Panc1 (cell line): ENCODE measurements at regions not wholly inside any gene's neighbourhood (a gene's known extent, or its start where the extent isn't known, plus 50 kb on each side); places are given as distances from the start of the nearest gene placed in this dataset.

ENCODE experiments used
- POLR2AphosphoS5 ChIP-seq: IDR thresholded peaks from 2 replicates; pipeline ENCODE4 v1.6.1; 2012; ENCODE audit warnings: mild to moderate bottlenecking, low read depth, low read length, moderate library complexity
- SIN3A ChIP-seq: IDR thresholded peaks from 2 replicates; pipeline ENCODE4 v1.6.1; 2012; ENCODE audit warnings: low read depth, mild to moderate bottlenecking, low read length, moderate library complexity, borderline replicate concordance; ENCODE audit not compliant: insufficient read depth
- TCF7L2 ChIP-seq: IDR thresholded peaks from 2 replicates; pipeline ENCODE4 v1.6.1; 2011; ENCODE audit warnings: mild to moderate bottlenecking, low read depth, low read length, inconsistent platforms
- TF ChIP-seq, protein P1 (sequence below): fragments of 450-650 bp; IDR thresholded peaks from 2 replicates; pipeline ENCODE4 v1.5.1; 2017; ENCODE audit warnings: mild to moderate bottlenecking
- TF ChIP-seq, protein P2 (sequence below), 2 experiments: IDR thresholded peaks; 2 replicates each; pipeline ENCODE4 v1.6.1; 2011 to 2012; ENCODE audit warnings: low read depth in 2 of 2, control low read depth in 1 of 2, low read length in 1 of 2, mild to moderate bottlenecking in 1 of 2, moderate library complexity in 1 of 2; ENCODE audit not compliant: insufficient read depth in 1 of 2

DNA sequence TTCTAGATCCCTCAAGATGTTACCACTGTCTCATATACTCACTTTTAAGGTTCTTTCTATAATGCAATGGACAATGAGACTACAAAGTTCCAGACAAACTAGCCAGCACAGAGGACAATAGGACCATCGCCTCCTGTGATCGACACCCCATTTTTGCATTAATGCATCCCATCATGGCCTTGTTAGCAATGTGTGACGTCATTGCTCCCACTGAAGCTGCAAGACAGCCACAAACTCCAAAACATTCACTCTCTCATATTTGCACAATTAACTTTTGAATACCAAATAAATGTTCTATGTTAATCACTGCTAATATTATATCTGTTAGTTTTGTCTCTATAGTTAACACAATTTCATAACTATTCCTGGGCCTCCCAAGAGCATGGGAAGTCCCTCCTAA is 88.8 kb upstream of the TMEM72 start:
- TF ChIP-seq, protein P1, sequence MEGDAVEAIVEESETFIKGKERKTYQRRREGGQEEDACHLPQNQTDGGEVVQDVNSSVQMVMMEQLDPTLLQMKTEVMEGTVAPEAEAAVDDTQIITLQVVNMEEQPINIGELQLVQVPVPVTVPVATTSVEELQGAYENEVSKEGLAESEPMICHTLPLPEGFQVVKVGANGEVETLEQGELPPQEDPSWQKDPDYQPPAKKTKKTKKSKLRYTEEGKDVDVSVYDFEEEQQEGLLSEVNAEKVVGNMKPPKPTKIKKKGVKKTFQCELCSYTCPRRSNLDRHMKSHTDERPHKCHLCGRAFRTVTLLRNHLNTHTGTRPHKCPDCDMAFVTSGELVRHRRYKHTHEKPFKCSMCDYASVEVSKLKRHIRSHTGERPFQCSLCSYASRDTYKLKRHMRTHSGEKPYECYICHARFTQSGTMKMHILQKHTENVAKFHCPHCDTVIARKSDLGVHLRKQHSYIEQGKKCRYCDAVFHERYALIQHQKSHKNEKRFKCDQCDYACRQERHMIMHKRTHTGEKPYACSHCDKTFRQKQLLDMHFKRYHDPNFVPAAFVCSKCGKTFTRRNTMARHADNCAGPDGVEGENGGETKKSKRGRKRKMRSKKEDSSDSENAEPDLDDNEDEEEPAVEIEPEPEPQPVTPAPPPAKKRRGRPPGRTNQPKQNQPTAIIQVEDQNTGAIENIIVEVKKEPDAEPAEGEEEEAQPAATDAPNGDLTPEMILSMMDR, result no peak
- TF ChIP-seq POLR2AphosphoS5, result no peak
- TF ChIP-seq, protein P2, sequence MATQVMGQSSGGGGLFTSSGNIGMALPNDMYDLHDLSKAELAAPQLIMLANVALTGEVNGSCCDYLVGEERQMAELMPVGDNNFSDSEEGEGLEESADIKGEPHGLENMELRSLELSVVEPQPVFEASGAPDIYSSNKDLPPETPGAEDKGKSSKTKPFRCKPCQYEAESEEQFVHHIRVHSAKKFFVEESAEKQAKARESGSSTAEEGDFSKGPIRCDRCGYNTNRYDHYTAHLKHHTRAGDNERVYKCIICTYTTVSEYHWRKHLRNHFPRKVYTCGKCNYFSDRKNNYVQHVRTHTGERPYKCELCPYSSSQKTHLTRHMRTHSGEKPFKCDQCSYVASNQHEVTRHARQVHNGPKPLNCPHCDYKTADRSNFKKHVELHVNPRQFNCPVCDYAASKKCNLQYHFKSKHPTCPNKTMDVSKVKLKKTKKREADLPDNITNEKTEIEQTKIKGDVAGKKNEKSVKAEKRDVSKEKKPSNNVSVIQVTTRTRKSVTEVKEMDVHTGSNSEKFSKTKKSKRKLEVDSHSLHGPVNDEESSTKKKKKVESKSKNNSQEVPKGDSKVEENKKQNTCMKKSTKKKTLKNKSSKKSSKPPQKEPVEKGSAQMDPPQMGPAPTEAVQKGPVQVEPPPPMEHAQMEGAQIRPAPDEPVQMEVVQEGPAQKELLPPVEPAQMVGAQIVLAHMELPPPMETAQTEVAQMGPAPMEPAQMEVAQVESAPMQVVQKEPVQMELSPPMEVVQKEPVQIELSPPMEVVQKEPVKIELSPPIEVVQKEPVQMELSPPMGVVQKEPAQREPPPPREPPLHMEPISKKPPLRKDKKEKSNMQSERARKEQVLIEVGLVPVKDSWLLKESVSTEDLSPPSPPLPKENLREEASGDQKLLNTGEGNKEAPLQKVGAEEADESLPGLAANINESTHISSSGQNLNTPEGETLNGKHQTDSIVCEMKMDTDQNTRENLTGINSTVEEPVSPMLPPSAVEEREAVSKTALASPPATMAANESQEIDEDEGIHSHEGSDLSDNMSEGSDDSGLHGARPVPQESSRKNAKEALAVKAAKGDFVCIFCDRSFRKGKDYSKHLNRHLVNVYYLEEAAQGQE (IDR thresholded peaks at IDR 0.05; ENCODE audit: insufficient read depth in 1 of 2, low read depth in 2 of 2, low read length in 1 of 2), result no peak
- TF ChIP-seq SIN3A, result no peak
- no peak for TF ChIP-seq TCF7L2
